ENCODE measurements at regions not wholly inside any gene's neighbourhood (a gene's known extent, or its start where the extent isn't known, plus 50 kb on each side); places are given as distances from the start of the nearest gene placed in this dataset.

DNA sequence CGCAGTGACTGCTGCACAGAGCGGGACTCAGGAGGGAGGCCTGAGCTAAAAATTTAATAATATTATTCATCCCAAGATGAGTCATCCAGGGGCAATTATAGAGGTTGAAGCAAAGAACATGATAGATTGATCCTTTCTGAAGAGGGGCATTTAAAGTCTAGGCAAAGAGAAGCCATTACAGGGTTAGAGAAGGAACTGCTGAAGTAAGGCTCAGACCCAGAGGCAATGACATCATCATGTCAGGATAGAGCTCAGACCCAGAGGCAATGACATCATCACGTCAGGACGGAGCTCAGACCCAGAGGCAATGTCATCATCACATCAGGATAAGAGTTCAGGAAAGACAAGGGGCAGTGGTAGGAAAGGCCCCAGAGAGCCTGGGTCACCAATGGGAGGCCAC is 184.0 kb downstream of the TMEM18 start:
- intact Hi-C loops (cut with micrococcal nuclease; ENCODE audit: unreplicated experiment) (loop anchor here (5.0 kb wide), 1 partner anchor 434 kb away; no protein-coding TSS in a partner anchor), in situ Hi-C loops (cut with HindIII; ENCODE audit: extremely low pct_ligation_motif_present, low pct_unique_long_range_greater_than_20kb) (no loop called here)
- no peak overlapping the region for H3K9ac ChIP-seq (ENCODE audit: insufficient read depth, low read depth, low read length)
- BruUV-seq (replicated peaks), result no TSS peak
- CTCF ChIA-PET (ENCODE audit: low intra/inter-chr PET ratio, low total read pairs), result no interaction called here
- H3K36me3 ChIP-seq (replicated peaks in 1 of 2; ENCODE audit: control insufficient read depth in 1 of 2, insufficient read depth in 2 of 2, low read length in 2 of 2), result no peaks in the 10 kb centered on the region
- H3K79me2 ChIP-seq (ENCODE audit: insufficient read depth, low read length), result no peaks in the 10 kb centered on the region
- FAIRE-seq (no peak), DNase-seq (ENCODE audit: low spot score) (no peak), ATAC-seq (no peak)
- no peak overlapping the region for H3K27ac ChIP-seq (ENCODE audit: extremely low read length, insufficient read depth, low read length)
- no peak overlapping the region for H2AFZ ChIP-seq (ENCODE audit: low read length)
- H4K20me1 ChIP-seq (ENCODE audit: insufficient read depth, low read length), result no peaks in the 10 kb centered on the region
- POLR2A ChIA-PET, result no interaction called here
- no peak overlapping the region for H3K4me3 ChIP-seq (replicated peaks in 1 of 3; ENCODE audit: insufficient read depth in 1 of 3, low read depth in 2 of 3, low read length in 3 of 3)
- TF ChIP-seq, protein P1, sequence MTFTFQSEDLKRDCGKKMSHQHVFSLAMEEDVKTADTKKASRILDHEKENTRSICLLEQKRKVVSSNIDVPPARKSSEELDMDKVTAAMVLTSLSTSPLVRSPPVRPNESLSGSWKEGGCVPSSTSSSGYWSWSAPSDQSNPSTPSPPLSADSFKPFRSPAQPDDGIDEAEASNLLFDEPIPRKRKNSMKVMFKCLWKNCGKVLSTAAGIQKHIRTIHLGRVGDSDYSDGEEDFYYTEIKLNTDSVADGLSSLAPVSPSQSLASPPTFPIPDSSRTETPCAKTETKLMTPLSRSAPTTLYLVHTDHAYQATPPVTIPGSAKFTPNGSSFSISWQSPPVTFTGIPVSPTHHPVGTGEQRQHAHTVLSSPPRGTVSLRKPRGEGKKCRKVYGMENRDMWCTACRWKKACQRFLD (CRISPR knock-in tag; IDR thresholded peaks at IDR 0.05; ENCODE audit: borderline replicate concordance), result no peak
- TF ChIP-seq CREB1 (IDR thresholded peaks at IDR 0.05) (peak; percentile 88), CREB1 (CRISPR knock-in tag; IDR thresholded peaks at IDR 0.05) (no peak), ATF7 (IDR thresholded peaks at IDR 0.05) (peak; percentile 99), ATF7 (CRISPR knock-in tag; IDR thresholded peaks at IDR 0.05) (no peak), ARNTL (CRISPR knock-in tag; IDR thresholded peaks at IDR 0.05) (no peak)
- H3K9me3 ChIP-seq (ENCODE audit: low read length), result no peaks in the 10 kb centered on the region
- no peaks in the 10 kb centered on the region for H3K4me1 ChIP-seq (ENCODE audit: insufficient read depth, low read length)
- 27% methylated on average over 4 of the region's 4 CpGs for WGBS (ENCODE audit: low lambda C conversion rate)
- no peak overlapping the region for H3K4me2 ChIP-seq (ENCODE audit: low read depth, low read length)
- H3K27me3 ChIP-seq (ENCODE audit: control insufficient read depth in 1 of 2, insufficient read depth in 2 of 2, low read length in 2 of 2), result peaks cover 7 to 39% of the 10 kb centered on the region in 2 experiments

DNA sequence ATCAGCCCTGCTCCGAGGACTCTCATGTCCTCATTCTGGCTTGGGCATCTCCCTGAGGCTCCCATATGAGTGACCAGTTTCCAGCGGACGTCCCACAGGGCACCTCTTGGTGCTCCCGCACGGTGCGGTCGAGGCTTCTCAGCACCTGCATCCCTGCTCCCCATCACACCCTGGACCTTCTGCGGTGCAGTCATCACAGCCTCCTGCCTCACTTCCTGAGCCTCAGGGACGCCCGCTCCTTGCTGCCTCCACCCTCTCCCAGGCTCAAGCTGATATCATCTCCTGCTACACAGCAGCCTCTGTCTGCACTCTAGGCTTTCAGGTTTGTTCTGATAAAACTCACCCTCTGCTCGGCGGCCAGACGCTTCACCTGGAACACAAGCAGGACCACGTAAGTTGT is 185.0 kb downstream of the TMEM18 start:
- no TSS peak for BruUV-seq (replicated peaks)
- POLR2A ChIA-PET, result no interaction called here
- H3K27me3 ChIP-seq (ENCODE audit: control insufficient read depth in 1 of 2, insufficient read depth in 2 of 2, low read length in 2 of 2), result peaks cover 9 to 28% of the 10 kb centered on the region in 2 experiments; a peak in 4 of 5 replicates
- no peak for ATAC-seq
- CTCF ChIA-PET (ENCODE audit: low intra/inter-chr PET ratio, low total read pairs), result no interaction called here
- 50% methylated on average over 14 of the region's 14 CpGs for WGBS (ENCODE audit: low lambda C conversion rate)
- no peak overlapping the region for H3K4me2 ChIP-seq (ENCODE audit: low read depth, low read length)
- no peaks in the 10 kb centered on the region for H3K36me3 ChIP-seq (replicated peaks in 1 of 2; ENCODE audit: control insufficient read depth in 1 of 2, insufficient read depth in 2 of 2, low read length in 2 of 2)
- H3K79me2 ChIP-seq (ENCODE audit: insufficient read depth, low read length), result no peaks in the 10 kb centered on the region
- H4K20me1 ChIP-seq (ENCODE audit: insufficient read depth, low read length), result no peaks in the 10 kb centered on the region
- TF ChIP-seq SNAPC2 (CRISPR knock-in tag; IDR thresholded peaks at IDR 0.05), result no peak
- no peak for TF ChIP-seq ZNF546 (CRISPR knock-in tag; conservative IDR thresholded peaks at IDR 0.05)
- TF ChIP-seq SMAD9 (CRISPR knock-in tag; IDR thresholded peaks at IDR 0.05), result no peak
- TF ChIP-seq ZNF335 (CRISPR knock-in tag; IDR thresholded peaks at IDR 0.05), result no peak
- no peaks in the 10 kb centered on the region for H3K4me1 ChIP-seq (ENCODE audit: insufficient read depth, low read length)
- no peak overlapping the region for H3K4me3 ChIP-seq (replicated peaks in 1 of 3; ENCODE audit: insufficient read depth in 1 of 3, low read depth in 2 of 3, low read length in 3 of 3)
- in situ Hi-C loops (cut with HindIII; ENCODE audit: extremely low pct_ligation_motif_present, low pct_unique_long_range_greater_than_20kb) (no loop called here), intact Hi-C loops (cut with micrococcal nuclease; ENCODE audit: unreplicated experiment) (loop anchor here (5.0 kb wide), 1 partner anchor 435 kb away; no protein-coding TSS in a partner anchor)
- DNase-seq (ENCODE audit: low spot score), result no peak
- H3K9me3 ChIP-seq (ENCODE audit: low read length), result no peaks in the 10 kb centered on the region
- FAIRE-seq, result no peak
- H3K27ac ChIP-seq (ENCODE audit: extremely low read length, insufficient read depth, low read length), result no peak overlapping the region
- no peak overlapping the region for H2AFZ ChIP-seq (ENCODE audit: low read length)
- H3K9ac ChIP-seq (ENCODE audit: insufficient read depth, low read depth, low read length), result no peak overlapping the region

Measured in HepG2 (cell line).